Endometrium (tissue), 2 donors: ENCODE measurements at regions not wholly inside any gene's neighbourhood (a gene's known extent, or its start where the extent isn't known, plus 50 kb on each side); places are given as distances from the start of the nearest gene placed in this dataset.
"Not testable (repeated sequence)": the region's sequence is repeated elsewhere in the genome, so short reads cannot be mapped to it uniquely, and the experiment has no call there.

Source experiments
- FAIRE-seq: peaks from 2 replicates; lab custom pipeline; 2012; peaks lifted over from hg19 to GRCh38; lab: Jason Lieb, UNC
- donor health status: control.
- donor health status: control.

- no peak for FAIRE-seq
Measured at GRCh38 chr4:162943263-162943662, 223.4 kb downstream of the NAF1 start.

GRCh38 chr4:162938738-162939485, 227.8 kb downstream of the NAF1 start:
- FAIRE-seq: no peak

DNA sequence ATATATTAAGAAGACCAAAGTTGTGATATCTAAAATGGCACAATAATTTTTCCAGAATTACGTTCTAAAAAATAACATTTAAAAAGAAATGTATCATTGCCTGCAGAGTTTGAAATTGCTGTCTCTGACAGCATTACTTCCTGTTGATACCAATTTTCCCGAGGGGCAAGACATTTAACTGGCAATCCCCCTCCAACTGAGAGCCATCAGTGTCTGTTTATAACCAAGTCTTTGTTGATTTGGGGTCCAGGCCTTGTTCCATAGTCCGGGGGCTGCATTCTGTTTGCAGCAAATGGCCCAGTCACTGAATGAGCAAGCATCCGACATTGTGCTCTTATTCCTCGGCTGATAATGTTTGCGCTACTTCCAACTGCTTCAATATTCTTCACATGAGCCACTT, 231.5 kb downstream of the NAF1 start:
- no peak for FAIRE-seq

DNA sequence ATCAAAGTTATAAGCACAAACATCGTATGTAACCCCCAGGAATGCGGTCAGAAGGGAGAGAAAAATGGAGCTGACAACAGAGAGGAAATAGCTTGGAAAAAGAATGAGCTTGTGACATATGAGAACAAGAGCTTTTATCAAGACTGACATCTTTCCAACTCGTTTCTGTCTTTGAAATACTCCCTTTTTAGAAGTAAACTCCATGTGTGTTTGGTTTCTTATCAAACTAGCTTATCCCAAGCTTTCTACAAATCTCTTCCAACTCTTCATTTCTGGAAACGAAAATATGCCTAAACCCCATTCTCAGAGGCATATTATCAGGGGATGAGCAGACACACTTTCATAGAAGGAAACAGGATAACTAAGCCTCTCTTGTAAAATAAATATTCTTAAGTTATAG, 235.4 kb downstream of the NAF1 start:
- no peak for FAIRE-seq

- no peak for FAIRE-seq
Measured at GRCh38 chr4:162921178-162921785, 245.4 kb downstream of the NAF1 start.

GRCh38 chr4:162920649-162921048, 246.0 kb downstream of the NAF1 start:
- peak; percentile 78 for FAIRE-seq

DNA sequence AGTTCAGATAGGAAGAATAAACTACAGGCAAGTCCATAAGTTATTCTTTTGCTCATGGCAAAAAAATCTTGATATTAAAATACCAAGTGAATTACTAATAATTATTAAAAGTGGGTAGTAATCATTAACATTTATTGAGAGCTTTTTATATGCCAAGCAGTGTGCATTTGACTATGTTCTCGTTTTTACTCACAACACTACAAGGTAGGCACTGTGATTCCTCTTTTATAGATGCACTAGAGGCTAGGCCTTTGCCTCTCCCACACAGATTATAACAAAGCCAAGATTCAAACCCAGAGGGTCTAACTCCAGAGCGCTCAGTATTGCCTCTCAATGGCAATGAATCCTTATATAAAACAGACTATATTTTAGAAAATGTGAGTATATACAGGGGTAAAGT, 254.2 kb downstream of the NAF1 start:
- FAIRE-seq: no peak

- no peak for FAIRE-seq
Measured at GRCh38 chr4:162911349-162911748, 255.3 kb downstream of the NAF1 start.

DNA sequence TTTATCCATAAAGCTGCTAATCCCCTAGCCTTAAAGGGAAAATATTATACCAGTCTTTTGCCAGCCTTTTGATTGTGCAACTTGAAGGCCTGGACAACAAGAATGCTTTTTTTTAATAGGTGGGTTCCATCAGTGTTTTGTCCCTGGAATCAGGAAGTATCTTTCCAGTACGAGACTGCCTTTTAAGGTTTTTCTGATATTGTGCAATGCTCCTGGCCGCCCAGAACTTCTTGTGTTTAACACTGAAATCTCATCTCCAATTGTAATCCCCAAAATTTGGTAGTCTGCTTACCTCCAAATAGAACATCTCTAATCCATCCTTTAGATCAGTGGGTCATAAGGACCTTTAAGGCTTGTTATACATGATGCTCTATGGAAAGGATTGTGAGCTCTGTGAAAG, 256.7 kb downstream of the NAF1 start:
- FAIRE-seq: no peak

- FAIRE-seq: no peak
Measured at GRCh38 chr4:162894387-162894786, 272.3 kb downstream of the NAF1 start.

- FAIRE-seq: peak; percentile 86
Measured at GRCh38 chr4:162891788-162892707, 274.6 kb downstream of the NAF1 start.

DNA sequence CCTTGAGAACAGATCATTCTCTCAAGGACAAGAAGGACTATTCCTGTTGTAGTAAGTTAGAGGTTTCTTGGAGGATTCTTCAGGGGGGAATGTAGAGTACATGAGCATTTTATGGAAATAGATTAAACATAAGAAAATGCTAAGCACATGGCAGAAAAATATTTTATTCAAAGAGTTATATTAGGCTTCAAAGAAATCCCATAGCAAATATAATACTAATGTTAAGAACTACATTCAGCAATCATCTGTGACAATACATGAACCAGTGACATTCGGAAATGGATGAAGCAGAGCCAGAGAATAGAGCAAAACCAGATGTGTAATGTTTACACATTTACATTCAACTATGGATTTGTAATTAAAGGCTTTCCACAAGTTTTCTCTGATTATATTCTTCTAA, 288.6 kb downstream of the NAF1 start:
- FAIRE-seq: no peak

- FAIRE-seq: no peak
Measured at GRCh38 chr4:162874748-162875147, 291.9 kb downstream of the NAF1 start.

- FAIRE-seq: no peak
Measured at GRCh38 chr4:162871990-162872389, 294.7 kb downstream of the NAF1 start.

DNA sequence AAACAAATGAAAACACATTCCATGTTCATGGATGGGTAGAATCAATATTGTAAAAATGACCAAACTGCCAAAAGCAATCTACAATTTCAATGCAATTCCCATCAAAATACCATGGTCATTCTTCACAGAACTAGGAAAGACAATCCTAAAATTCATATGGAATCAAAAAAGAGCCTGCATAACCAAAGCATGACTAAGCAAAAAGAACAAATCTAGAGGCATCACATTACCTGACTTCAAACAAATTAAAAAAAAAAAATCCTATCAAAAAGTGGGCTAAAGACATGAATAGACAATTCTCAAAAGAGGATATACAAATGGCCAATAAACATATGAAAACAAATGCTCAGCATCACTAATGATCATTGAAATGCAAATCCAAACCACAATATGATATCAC, 297.5 kb downstream of the NAF1 start:
- no peak for FAIRE-seq

GRCh38 chr4:162866565-162866964, 300.1 kb downstream of the NAF1 start:
- FAIRE-seq: no peak

DNA sequence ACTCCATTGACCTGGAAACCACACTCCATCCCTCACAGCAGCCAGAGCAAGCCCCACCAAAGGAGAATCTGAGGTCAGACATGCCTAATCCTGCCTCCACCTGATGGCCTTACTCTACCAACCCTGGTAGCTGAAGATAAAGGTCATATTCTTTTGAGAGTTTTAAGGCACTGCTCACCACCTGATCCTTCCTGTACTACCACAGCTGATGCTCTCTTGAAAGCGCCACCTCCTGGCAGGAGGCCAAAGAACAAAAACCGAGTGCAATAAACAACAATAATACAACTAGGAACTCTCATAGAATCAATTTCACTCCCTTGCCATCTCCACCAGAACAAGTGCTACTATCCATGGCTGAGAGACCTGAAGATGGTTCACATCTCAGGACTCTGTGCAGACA, 301.6 kb downstream of the NAF1 start:
- no peak for FAIRE-seq

DNA sequence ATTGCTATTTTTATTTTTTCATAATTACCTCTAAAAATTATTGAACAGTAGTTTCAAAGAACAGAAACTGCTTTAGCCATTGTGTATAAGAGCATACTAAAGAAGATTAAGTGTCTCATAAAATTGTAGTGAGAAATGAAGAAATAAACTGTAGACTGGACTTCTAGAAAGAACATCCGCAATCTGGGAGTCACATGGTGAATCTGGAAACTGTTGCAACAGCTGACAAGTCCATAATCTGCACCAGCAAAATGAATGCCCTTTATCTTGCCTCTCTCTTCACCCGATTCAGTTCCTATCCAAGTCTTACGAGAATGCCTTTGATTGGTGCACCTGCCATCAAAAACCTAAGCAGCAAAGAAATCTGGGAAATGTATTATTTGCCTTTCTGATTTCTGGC, 312.9 kb downstream of the NAF1 start:
- FAIRE-seq: peak; percentile 97

DNA sequence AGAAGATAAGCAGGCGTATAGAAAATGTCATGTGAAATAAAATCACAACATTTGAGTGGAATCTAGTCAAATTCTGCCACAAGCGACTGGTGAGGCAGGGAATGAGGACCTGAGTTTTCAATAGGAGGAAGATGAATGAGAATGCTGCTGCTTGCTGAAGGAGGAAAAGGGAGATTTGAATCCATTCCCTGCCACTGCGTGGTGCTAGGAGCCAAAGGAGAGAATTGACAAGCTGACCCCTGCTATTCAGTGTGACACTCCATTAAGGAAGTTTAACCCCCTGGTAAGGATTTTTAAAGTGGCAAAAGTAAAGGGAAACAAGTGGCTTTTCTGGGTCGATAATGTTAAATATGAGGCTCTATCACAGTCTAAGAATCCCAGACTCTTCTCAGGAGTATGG, 314.0 kb downstream of the NAF1 start:
- no peak for FAIRE-seq

GRCh38 chr4:162851241-162851758, 315.4 kb downstream of the NAF1 start:
- not testable (repeated sequence) for FAIRE-seq

DNA sequence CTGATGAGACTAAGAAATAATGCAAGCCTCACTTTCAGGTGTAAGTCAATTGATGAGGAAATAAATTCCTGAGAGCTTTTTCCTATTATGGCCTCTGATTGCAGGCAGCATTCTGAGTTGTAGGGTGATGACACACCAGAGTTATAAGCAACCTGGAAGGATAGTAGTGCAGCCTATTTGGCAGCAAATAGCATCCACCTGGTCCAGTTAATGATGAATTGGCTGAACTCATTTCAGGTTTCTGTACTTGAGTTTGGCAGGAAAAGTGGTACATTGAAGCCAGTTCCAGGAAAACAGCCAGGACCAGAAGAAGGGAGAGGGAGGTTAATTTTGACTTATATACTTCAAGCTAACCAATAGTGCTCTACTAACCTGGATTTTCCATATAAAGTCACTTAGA, 316.8 kb downstream of the NAF1 start:
- FAIRE-seq: no peak

DNA sequence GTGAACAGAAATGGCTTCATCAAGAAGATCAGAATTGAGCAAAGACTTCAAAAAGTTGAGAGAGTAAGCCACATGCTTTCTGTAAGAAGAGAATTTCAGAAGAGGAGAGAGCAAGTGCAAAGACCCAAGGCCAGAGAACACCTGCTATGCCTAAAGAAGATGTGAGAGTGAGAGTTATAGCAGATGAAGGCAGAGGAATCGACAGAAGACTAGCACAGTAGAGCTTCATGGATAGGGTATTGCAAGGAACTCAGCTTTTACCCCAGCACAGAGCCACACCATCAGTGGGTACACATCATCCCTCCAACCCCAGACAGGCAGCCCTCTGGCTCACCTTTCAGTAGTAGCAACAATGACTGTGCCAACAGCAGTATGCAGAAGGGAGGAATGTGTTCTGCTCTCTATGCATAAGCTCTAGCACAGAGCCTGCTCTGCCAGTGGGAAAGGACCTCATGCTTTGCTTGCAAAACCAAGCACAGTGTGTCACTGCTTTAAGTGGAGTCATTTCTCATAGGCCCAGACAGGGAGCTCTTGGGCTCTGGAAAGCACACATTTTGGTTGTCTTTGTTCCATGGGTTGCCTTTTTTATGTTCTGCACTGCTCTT, 318.6 kb downstream of the NAF1 start:
- FAIRE-seq: no peak
